ENCODE measurements at regions not wholly inside any gene's neighbourhood (a gene's known extent, or its start where the extent isn't known, plus 50 kb on each side); places are given as distances from the start of the nearest gene placed in this dataset.

GRCh38 chr18:68569936-68570335 is 145.0 kb downstream of the TMX3 start:
- Histone ChIP-seq H3K9me3 (ENCODE audit: low read depth) (no peaks in the 10 kb centered on the region), H3K27me3 (replicated peaks; ENCODE audit: insufficient read depth) (no peaks in the 10 kb centered on the region), H3K27ac (no peak overlapping the region), H3K9ac (no peak overlapping the region), H3K4me1 (ENCODE audit: insufficient read depth) (peaks cover 5% of the 10 kb centered on the region; the same call in 1 of the 2 replicates), H3K9me2 (ENCODE audit: insufficient read depth) (no peaks in the 10 kb centered on the region), H3K36me3 (ENCODE audit: low read depth) (no peaks in the 10 kb centered on the region), H3F3A (ENCODE audit: insufficient read depth) (no peaks in the 10 kb centered on the region), H4K20me1 (ENCODE audit: insufficient read depth) (no peaks in the 10 kb centered on the region), H3K4me3 (no peak overlapping the region), H3K79me2 (ENCODE audit: insufficient read depth) (no peaks in the 10 kb centered on the region), H2AFZ (no peak overlapping the region), H3K4me2 (ENCODE audit: unreplicated experiment) (no peak overlapping the region)
- 56 to 63% methylated on average over 3 of the region's 3 CpGs for WGBS, 2 experiments (ENCODE audit: low coverage in 1 of 2, low lambda C conversion rate in 2 of 2, missing lambda C conversion rate in 2 of 2)
- no peak for DNase-seq
- in situ Hi-C loops (cut with MboI): no loop called here
- TF ChIP-seq EZH2 (IDR thresholded peaks at IDR 0.05; ENCODE audit: insufficient read depth, poor library complexity, severe bottlenecking): no peak
- TF ChIP-seq EZH2phosphoT487 (IDR thresholded peaks at IDR 0.05; ENCODE audit: insufficient read depth, low read depth): no peak

- Histone ChIP-seq H3K27ac (no peak overlapping the region), H3K9me2 (ENCODE audit: insufficient read depth) (no peaks in the 10 kb centered on the region), H3K4me3 (no peak overlapping the region), H3F3A (ENCODE audit: insufficient read depth) (no peaks in the 10 kb centered on the region), H3K27me3 (replicated peaks; ENCODE audit: insufficient read depth) (no peaks in the 10 kb centered on the region), H3K9me3 (ENCODE audit: low read depth) (no peaks in the 10 kb centered on the region), H3K9ac (no peak overlapping the region), H3K36me3 (ENCODE audit: low read depth) (no peaks in the 10 kb centered on the region), H2AFZ (no peak overlapping the region), H3K4me1 (ENCODE audit: insufficient read depth) (peaks cover 7% of the 10 kb centered on the region; the same call in 1 of the 2 replicates), H3K4me2 (ENCODE audit: unreplicated experiment) (no peak overlapping the region), H3K79me2 (ENCODE audit: insufficient read depth) (no peaks in the 10 kb centered on the region), H4K20me1 (ENCODE audit: insufficient read depth) (no peaks in the 10 kb centered on the region)
- TF ChIP-seq EZH2phosphoT487 (IDR thresholded peaks at IDR 0.05; ENCODE audit: insufficient read depth, low read depth): no peak
- in situ Hi-C loops (cut with MboI): no loop called here
- DNase-seq: no peak
- 65 to 70% methylated on average over 4 of the region's 4 CpGs for WGBS, 2 experiments (ENCODE audit: low coverage in 1 of 2, low lambda C conversion rate in 2 of 2, missing lambda C conversion rate in 2 of 2)
Observed at GRCh38 chr18:68568364-68569155, 146.3 kb downstream of the TMX3 start.

- no peak overlapping the region for H3K4me2 ChIP-seq (ENCODE audit: unreplicated experiment)
- H3K9ac ChIP-seq: no peak overlapping the region
- H3F3A ChIP-seq (ENCODE audit: insufficient read depth): no peaks in the 10 kb centered on the region
- no peaks in the 10 kb centered on the region for H3K27me3 ChIP-seq (replicated peaks; ENCODE audit: insufficient read depth)
- WGBS, 2 experiments (ENCODE audit: low coverage in 1 of 2, low lambda C conversion rate in 2 of 2, missing lambda C conversion rate in 2 of 2): 72 to 77% methylated on average over 2 of the region's 2 CpGs
- no peaks in the 10 kb centered on the region for H3K36me3 ChIP-seq (ENCODE audit: low read depth)
- H4K20me1 ChIP-seq (ENCODE audit: insufficient read depth): no peaks in the 10 kb centered on the region
- H3K79me2 ChIP-seq (ENCODE audit: insufficient read depth): no peaks in the 10 kb centered on the region
- no peak overlapping the region for H3K4me3 ChIP-seq
- DNase-seq: no peak
- H2AFZ ChIP-seq: no peak overlapping the region
- in situ Hi-C loops (cut with MboI): no loop called here
- H3K27ac ChIP-seq: no peak overlapping the region
- no peaks in the 10 kb centered on the region for H3K9me2 ChIP-seq (ENCODE audit: insufficient read depth)
- no peaks in the 10 kb centered on the region for H3K9me3 ChIP-seq (ENCODE audit: low read depth)
- TF ChIP-seq EZH2phosphoT487 (IDR thresholded peaks at IDR 0.05; ENCODE audit: insufficient read depth, low read depth) (no peak), EZH2 (IDR thresholded peaks at IDR 0.05; ENCODE audit: insufficient read depth, poor library complexity, severe bottlenecking) (no peak)
- H3K4me1 ChIP-seq (ENCODE audit: insufficient read depth): peaks cover 7% of the 10 kb centered on the region; the same call in 1 of the 2 replicates
Observed at GRCh38 chr18:68566991-68567390, 147.9 kb downstream of the TMX3 start.

- Histone ChIP-seq H3K27ac (no peak overlapping the region), H3K36me3 (ENCODE audit: low read depth) (no peaks in the 10 kb centered on the region), H3K9ac (no peak overlapping the region), H3K4me1 (ENCODE audit: insufficient read depth) (peaks cover 7% of the 10 kb centered on the region; the same call in 1 of the 2 replicates), H3K27me3 (replicated peaks; ENCODE audit: insufficient read depth) (no peaks in the 10 kb centered on the region), H3K79me2 (ENCODE audit: insufficient read depth) (no peaks in the 10 kb centered on the region), H2AFZ (no peak overlapping the region), H4K20me1 (ENCODE audit: insufficient read depth) (no peaks in the 10 kb centered on the region), H3K4me2 (ENCODE audit: unreplicated experiment) (no peak overlapping the region), H3F3A (ENCODE audit: insufficient read depth) (no peaks in the 10 kb centered on the region), H3K9me2 (ENCODE audit: insufficient read depth) (no peaks in the 10 kb centered on the region), H3K4me3 (no peak overlapping the region), H3K9me3 (ENCODE audit: low read depth) (no peaks in the 10 kb centered on the region)
- TF ChIP-seq EZH2phosphoT487 (IDR thresholded peaks at IDR 0.05; ENCODE audit: insufficient read depth, low read depth): no peak
- no peak for TF ChIP-seq EZH2 (IDR thresholded peaks at IDR 0.05; ENCODE audit: insufficient read depth, poor library complexity, severe bottlenecking)
- 34 to 37% methylated on average over 3 of the region's 3 CpGs for WGBS, 2 experiments (ENCODE audit: low coverage in 1 of 2, low lambda C conversion rate in 2 of 2, missing lambda C conversion rate in 2 of 2)
- peak; percentile 58 for DNase-seq
- in situ Hi-C loops (cut with MboI): no loop called here
Observed at GRCh38 chr18:68564961-68565360, 149.9 kb downstream of the TMX3 start.

All from GM23248 (cell line).